HFFc6 (cell line): ENCODE measurements at regions not wholly inside any gene's neighbourhood (a gene's known extent, or its start where the extent isn't known, plus 50 kb on each side); places are given as distances from the start of the nearest gene placed in this dataset.
"Not testable (repeated sequence)": the region's sequence is repeated elsewhere in the genome, so short reads cannot be mapped to it uniquely, and the experiment has no call there.

ENCODE experiments used
- DNase-seq: peaks from one replicate; pipeline ENCODE4 v3.0.0-alpha.2; 2018
- H3K27ac Mint-ChIP-seq: 2 replicates; pipeline ENCODE4 v1.8.0; 2020; ENCODE audit warnings: mild to moderate bottlenecking, mixed read lengths
- H3K27me3 Mint-ChIP-seq: 2 replicates; pipeline ENCODE4 v1.8.0; 2021; ENCODE audit warnings: mild to moderate bottlenecking, moderate library complexity, mixed read lengths; ENCODE audit not compliant: insufficient read depth
- H3K36me3 Mint-ChIP-seq: 2 replicates; pipeline ENCODE4 v1.8.0; 2021; ENCODE audit warnings: low read depth, mixed read lengths
- H3K4me1 Mint-ChIP-seq: 2 replicates; pipeline ENCODE4 v1.8.0; 2020; ENCODE audit warnings: low read depth, mixed read lengths
- H3K4me3 Mint-ChIP-seq: 2 replicates; pipeline ENCODE4 v1.8.0; 2020; ENCODE audit warnings: mild to moderate bottlenecking, moderate library complexity, mixed read lengths
- H3K9me3 Mint-ChIP-seq: 2 replicates; pipeline ENCODE4 v1.8.0; 2020; ENCODE audit warnings: mild to moderate bottlenecking, mixed read lengths
- TF ChIP-seq, protein P1 (sequence below): fragments of 200-600 bp; sonication (generic); IDR thresholded peaks from 2 replicates; pipeline ENCODE4 v1.5.0; 2021; ENCODE audit warnings: antibody characterized with exemption, mild to moderate bottlenecking

DNA sequence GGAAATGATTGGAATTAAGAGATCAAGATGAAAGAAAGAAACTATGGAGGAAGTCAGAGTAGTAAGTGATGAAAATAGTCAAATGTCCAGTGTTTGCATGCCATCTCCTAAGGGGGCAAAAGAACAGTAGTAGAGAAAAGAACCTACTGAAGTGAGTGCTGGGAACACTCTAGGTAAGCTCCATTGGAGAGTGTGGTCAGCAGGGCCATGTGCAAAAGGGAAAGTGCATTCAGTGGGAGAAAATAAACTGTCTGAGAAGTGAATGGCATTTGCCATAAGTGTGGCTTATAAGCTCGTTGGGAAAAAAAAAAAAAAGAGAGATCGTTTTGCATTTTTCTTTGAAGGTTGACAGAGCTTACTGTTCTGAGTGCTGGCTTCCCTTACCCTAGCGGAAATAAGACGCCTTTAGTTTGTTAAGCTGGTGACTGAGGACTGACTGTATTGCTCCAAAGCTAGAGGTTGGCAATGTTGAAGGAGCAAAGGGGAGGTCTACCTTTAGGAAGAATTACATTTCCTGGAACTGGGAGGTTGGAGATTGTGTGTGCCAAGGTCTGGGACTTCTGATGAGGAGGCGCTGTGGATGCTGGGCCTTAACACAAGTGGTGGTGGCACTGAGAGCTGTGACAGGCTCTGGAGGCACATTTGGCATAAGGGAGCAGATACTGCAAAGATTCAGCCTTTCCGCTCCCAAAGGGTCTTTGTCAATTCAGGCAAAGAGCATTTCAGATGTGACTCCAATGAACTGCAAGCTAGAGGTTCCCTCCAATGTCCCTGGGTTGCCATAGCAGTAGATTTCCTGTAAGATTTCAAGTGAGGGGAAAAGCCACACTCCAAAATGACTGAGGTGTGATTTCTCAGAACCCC is 287.8 kb upstream of the SATB1 start:
- peaks cover 54% of the 10 kb centered on the region for H3K9me3 Mint-ChIP-seq
- no peaks in the 10 kb centered on the region for H3K4me1 Mint-ChIP-seq
- no peak overlapping the region for H3K27ac Mint-ChIP-seq
- DNase-seq, result no peak
- TF ChIP-seq, protein P1, sequence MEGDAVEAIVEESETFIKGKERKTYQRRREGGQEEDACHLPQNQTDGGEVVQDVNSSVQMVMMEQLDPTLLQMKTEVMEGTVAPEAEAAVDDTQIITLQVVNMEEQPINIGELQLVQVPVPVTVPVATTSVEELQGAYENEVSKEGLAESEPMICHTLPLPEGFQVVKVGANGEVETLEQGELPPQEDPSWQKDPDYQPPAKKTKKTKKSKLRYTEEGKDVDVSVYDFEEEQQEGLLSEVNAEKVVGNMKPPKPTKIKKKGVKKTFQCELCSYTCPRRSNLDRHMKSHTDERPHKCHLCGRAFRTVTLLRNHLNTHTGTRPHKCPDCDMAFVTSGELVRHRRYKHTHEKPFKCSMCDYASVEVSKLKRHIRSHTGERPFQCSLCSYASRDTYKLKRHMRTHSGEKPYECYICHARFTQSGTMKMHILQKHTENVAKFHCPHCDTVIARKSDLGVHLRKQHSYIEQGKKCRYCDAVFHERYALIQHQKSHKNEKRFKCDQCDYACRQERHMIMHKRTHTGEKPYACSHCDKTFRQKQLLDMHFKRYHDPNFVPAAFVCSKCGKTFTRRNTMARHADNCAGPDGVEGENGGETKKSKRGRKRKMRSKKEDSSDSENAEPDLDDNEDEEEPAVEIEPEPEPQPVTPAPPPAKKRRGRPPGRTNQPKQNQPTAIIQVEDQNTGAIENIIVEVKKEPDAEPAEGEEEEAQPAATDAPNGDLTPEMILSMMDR, result no peak
- H3K27me3 Mint-ChIP-seq, result peaks cover 5% of the 10 kb centered on the region; the same call in 1 of the 2 replicates
- H3K4me3 Mint-ChIP-seq, result no peak overlapping the region
- peaks cover 5% of the 10 kb centered on the region; the same call in 1 of the 2 replicates for H3K36me3 Mint-ChIP-seq

DNA sequence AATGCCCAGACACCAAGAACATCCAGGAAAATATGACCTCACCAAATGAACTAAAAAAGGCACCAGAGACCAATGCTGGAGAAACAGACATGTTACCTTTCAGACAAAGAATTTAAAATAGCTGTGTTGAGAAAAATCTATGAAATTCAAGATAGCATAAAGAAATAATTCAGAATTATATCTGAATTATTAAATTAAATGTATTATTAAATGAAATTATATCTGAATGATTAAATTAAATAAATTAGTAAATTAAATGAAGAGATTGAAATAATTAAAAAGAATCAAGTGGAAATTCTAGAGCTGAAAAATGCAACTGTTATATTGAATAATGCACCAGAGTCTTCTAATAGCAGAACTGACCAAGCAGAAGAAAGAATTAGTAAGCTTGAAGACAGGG is 279.2 kb upstream of the SATB1 start:
- no peak overlapping the region for H3K27ac Mint-ChIP-seq
- TF ChIP-seq, protein P1, result no peak
- no peak for DNase-seq
- H3K9me3 Mint-ChIP-seq, result peaks cover 53% of the 10 kb centered on the region
- no peak overlapping the region for H3K4me3 Mint-ChIP-seq
- H3K27me3 Mint-ChIP-seq, result peaks cover 2% of the 10 kb centered on the region; the same call in 1 of the 2 replicates
- H3K36me3 Mint-ChIP-seq, result no peaks in the 10 kb centered on the region
- H3K4me1 Mint-ChIP-seq, result no peaks in the 10 kb centered on the region

DNA sequence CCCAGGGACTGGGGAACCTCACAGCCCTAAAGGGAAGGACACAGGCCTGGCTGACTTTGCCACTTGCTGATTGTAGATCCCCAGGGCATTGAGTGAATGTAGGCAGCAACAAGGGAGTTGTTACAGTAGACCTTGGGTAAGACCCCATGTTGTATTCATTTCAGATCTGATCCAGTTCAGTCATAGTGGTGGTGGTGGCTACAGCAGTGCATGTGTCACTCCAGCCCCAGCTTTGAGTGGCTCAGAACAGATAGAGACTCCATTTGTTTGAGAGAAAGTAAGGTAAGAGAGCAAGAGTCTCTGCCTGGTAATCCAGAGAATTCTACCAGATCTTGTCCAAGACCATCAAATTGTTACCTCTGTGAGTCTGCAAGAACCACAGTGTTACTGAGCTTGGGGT is 278.7 kb upstream of the SATB1 start:
- no peak overlapping the region for H3K27ac Mint-ChIP-seq
- DNase-seq, result no peak
- H3K4me3 Mint-ChIP-seq, result no peak overlapping the region
- peaks cover 58% of the 10 kb centered on the region for H3K9me3 Mint-ChIP-seq
- peaks cover 2% of the 10 kb centered on the region; the same call in 1 of the 2 replicates for H3K27me3 Mint-ChIP-seq
- TF ChIP-seq, protein P1, result no peak
- no peaks in the 10 kb centered on the region for H3K36me3 Mint-ChIP-seq
- H3K4me1 Mint-ChIP-seq, result no peaks in the 10 kb centered on the region

DNA sequence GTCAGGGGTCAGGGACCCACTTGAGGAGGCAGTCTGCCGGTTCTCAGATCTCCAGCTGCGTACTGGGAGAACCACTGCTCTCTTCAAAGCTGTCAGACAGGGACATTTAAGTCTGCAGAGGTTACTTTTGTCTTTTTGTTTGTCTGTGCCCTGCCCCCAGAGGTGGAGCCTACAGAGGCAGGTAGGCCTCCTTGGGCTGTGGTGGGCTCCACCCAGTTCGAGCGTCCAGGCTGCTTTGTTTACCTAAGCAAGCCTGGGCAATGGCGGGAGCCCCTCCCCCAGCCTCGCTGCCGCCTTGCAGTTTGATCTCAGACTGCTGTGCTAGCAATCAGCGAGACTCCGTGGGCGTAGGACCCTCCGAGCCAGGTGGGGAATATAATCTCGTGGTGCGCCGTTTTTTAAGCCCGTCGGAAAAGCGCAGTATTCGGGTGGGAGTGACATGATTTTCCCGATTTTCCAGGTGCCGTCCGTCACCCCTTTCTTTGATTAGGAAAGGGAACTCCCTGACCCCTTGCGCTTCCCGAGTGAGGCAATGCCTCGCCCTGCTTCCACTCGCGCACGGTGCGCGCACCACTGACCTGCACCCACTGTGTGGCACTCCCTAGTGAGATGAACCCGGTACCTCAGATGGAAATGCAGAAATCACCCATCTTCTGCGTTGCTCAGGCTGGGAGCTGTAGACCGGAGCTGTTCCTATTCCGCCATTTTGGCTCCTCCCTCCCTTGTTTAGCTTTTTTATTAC is 268.6 kb upstream of the SATB1 start:
- not testable (repeated sequence) for H3K4me3 Mint-ChIP-seq

DNA sequence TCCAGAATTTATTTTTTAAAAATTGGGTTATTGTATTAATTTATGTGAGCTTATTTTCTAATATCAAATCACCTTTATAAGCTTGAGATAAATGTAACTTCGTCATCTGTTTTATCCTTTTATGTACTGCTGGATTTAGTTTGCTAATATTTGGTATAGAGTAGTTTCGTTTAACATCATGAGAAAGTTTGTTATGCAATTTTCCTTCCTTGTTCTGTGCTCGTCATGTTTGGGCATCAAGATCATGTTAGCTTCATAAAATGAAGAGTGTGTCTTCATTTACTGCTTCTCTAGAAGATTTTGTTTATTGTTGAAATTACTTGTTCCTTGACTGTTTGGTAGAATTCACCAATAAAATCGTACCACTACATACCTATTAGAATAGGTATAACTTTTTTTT is 262.1 kb upstream of the SATB1 start:
- no peak overlapping the region for H3K27ac Mint-ChIP-seq
- no peak overlapping the region for H3K4me3 Mint-ChIP-seq
- H3K27me3 Mint-ChIP-seq, result no peaks in the 10 kb centered on the region
- TF ChIP-seq, protein P1, result no peak
- H3K36me3 Mint-ChIP-seq, result no peaks in the 10 kb centered on the region
- H3K9me3 Mint-ChIP-seq, result peaks cover 33% of the 10 kb centered on the region
- DNase-seq, result no peak
- H3K4me1 Mint-ChIP-seq, result no peaks in the 10 kb centered on the region

More for the DNA sequence above, 268.6 kb upstream of the SATB1 start:
- H3K27ac Mint-ChIP-seq, H3K27me3 Mint-ChIP-seq, H3K4me1 Mint-ChIP-seq, H3K36me3 Mint-ChIP-seq, DNase-seq: not testable (repeated sequence)
- H3K9me3 Mint-ChIP-seq, result peaks cover 40% of the 10 kb centered on the region

DNA sequence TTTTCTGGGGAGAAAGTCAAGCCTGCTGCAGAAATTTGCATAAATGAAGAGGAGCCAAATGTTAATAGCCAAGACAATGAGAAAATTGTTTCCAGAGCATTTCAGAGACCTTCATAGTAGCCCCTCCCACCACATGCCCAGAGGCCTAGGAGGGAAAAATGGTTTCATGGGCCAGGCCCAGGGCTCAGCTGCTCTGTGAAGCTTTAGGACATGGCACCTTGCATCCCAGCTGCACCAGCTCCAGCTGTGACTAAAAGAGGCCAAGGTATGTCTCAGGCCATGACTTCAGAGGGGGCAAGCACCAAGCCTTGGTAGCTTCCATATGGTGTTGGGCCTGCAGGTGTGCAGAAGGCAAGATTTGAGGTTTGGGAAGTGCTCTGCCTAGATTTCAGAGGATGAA is 258.8 kb upstream of the SATB1 start:
- no peak overlapping the region for H3K4me3 Mint-ChIP-seq
- H3K36me3 Mint-ChIP-seq, result no peaks in the 10 kb centered on the region
- no peaks in the 10 kb centered on the region for H3K27me3 Mint-ChIP-seq

More for the DNA sequence above, 258.8 kb upstream of the SATB1 start:
- Mint-ChIP-seq H3K9me3 (peaks cover 43% of the 10 kb centered on the region), H3K27ac (no peak overlapping the region), H3K4me1 (no peaks in the 10 kb centered on the region)
- no peak for DNase-seq
- TF ChIP-seq, protein P1, result no peak
